PC-3 (cell line): ENCODE measurements at regions not wholly inside any gene's neighbourhood (a gene's known extent, or its start where the extent isn't known, plus 50 kb on each side); places are given as distances from the start of the nearest gene placed in this dataset.

Source experiments
- ATAC-seq: fragments of 200-7000 bp; cut with Tn5 transposase; 2 replicates; pipeline ENCODE4 v1.9.1; 2020; ENCODE audit warnings: mild to moderate bottlenecking, moderate library complexity
- BruUV-seq: library from RNA; stranded (reverse); fragments of 400-500 nt; replicated peaks from 2 replicates; lab custom pipeline; 2021; lab: Mats Ljungman, UMichigan
- CTCF ChIA-PET: fragments of 300-600 bp; sonication (Branson Sonifier 250); formaldehyde crosslinking; loops from one replicate; lab custom pipeline; 2022; ENCODE audit warnings: antibody characterized with exemption; lab: Charles Lee
- POLR2A ChIA-PET: fragments of 300-600 bp; sonication (Branson Sonifier 250); formaldehyde crosslinking; loops from one replicate; lab custom pipeline; 2022; ENCODE audit warnings: antibody characterized with exemption; ENCODE audit not compliant: unreplicated experiment; lab: Charles Lee
- DNase-seq: peaks from one replicate; pipeline ENCODE4 v3.0.0-alpha.2; 2015
- H2AFZ ChIP-seq: fragments of 300-600 bp; sonication (generic); 2 replicates; pipeline ENCODE4 v1.6.0; 2016; ENCODE audit warnings: antibody characterized with exemption, low read length
- H3F3A ChIP-seq: fragments of 300-600 bp; sonication (generic); one replicate; pipeline ENCODE4 v1.6.0; 2017; ENCODE audit warnings: antibody characterized with exemption, low read length, control low read depth, mild to moderate bottlenecking; ENCODE audit not compliant: unreplicated experiment
- H3K27ac ChIP-seq: fragments of 300-600 bp; sonication (generic); 2 replicates; pipeline ENCODE4 v1.5.1; 2016; ENCODE audit warnings: mild to moderate bottlenecking, low read length
- H3K27me3 ChIP-seq: fragments of 300-600 bp; sonication (generic); 2 replicates; pipeline ENCODE4 v1.6.1; 2016; ENCODE audit warnings: low read length, mixed read lengths
- H3K36me3 ChIP-seq: fragments of 300-600 bp; sonication (generic); 2 replicates; pipeline ENCODE4 v1.6.1; 2016; ENCODE audit warnings: low read depth, mixed run types, low read length, mixed read lengths
- H3K4me1 ChIP-seq: fragments of 300-600 bp; sonication (generic); 2 replicates; pipeline ENCODE4 v1.5.1; 2016; ENCODE audit warnings: low read length; ENCODE audit not compliant: insufficient read depth
- H3K4me2 ChIP-seq: fragments of 300-600 bp; sonication (generic); 2 replicates; pipeline ENCODE4 v1.6.0; 2016; ENCODE audit warnings: low read length
- H3K4me3 ChIP-seq: fragments of 300-600 bp; sonication (generic); 2 replicates; pipeline ENCODE4 v1.5.1; 2016; ENCODE audit warnings: mild to moderate bottlenecking, low read length, mixed read lengths
- H3K79me2 ChIP-seq: fragments of 300-600 bp; sonication (generic); 2 replicates; pipeline ENCODE4 v1.6.1; 2017; ENCODE audit warnings: low read length, mixed read lengths
- H3K9ac ChIP-seq: fragments of 300-600 bp; sonication (generic); 2 replicates; pipeline ENCODE4 v1.6.0; 2016; ENCODE audit warnings: mild to moderate bottlenecking, low read length
- H3K9me2 ChIP-seq: fragments of 300-600 bp; sonication (generic); replicated peaks from 2 replicates; pipeline ENCODE4 v1.6.1; 2016; ENCODE audit warnings: mixed run types, low read length, mixed read lengths
- H3K9me3 ChIP-seq: fragments of 300-600 bp; sonication (generic); 2 replicates; pipeline ENCODE4 v1.6.1; 2016; ENCODE audit warnings: low read length, mixed read lengths
- H4K20me1 ChIP-seq: fragments of 300-600 bp; sonication (generic); 2 replicates; pipeline ENCODE4 v1.6.1; 2016; ENCODE audit warnings: low read length, mixed read lengths
- CTCF ChIP-seq: fragments of 300-600 bp; sonication (generic); conservative IDR thresholded peaks from 2 replicates; pipeline ENCODE4 v1.5.1; 2017; ENCODE audit warnings: antibody characterized with exemption, low read depth, mild to moderate bottlenecking, low read length
- EZH2 ChIP-seq: fragments of 300-600 bp; sonication (generic); IDR thresholded peaks from one replicate; pipeline ENCODE4 v1.6.1; 2017; ENCODE audit warnings: antibody characterized with exemption, mild to moderate bottlenecking, low read length; ENCODE audit not compliant: unreplicated experiment
- EZH2phosphoT487 ChIP-seq: fragments of 300-600 bp; sonication (generic); IDR thresholded peaks from 2 replicates; pipeline ENCODE4 v1.6.1; 2018; ENCODE audit warnings: mild to moderate bottlenecking, antibody characterized with exemption, low read length, borderline replicate concordance
- intact Hi-C: fragments of 100-400 bp; cut with micrococcal nuclease; formaldehyde crosslinking; loops from 2 replicates; pipeline ENCODE4 v1.9.0; 2023

GRCh38 chr5:67400752-67401151 lies 204.2 kb upstream of the CD180 start:
- CTCF ChIA-PET, result no interaction called here

GRCh38 chr5:67395790-67396418 lies 199.3 kb upstream of the CD180 start:
- no TSS peak for BruUV-seq
- Histone ChIP-seq H3K4me3 (no peak overlapping the region), H3K27ac (no peak overlapping the region), H3K9me2 (no peaks in the 10 kb centered on the region), H3K79me2 (no peaks in the 10 kb centered on the region), H3K27me3 (no peaks in the 10 kb centered on the region), H3K4me2 (no peak overlapping the region), H3F3A (no peaks in the 10 kb centered on the region), H4K20me1 (no peaks in the 10 kb centered on the region), H3K9me3 (no peaks in the 10 kb centered on the region), H3K4me1 (no peaks in the 10 kb centered on the region), H3K9ac (no peak overlapping the region), H2AFZ (no peak overlapping the region), H3K36me3 (no peaks in the 10 kb centered on the region)
- ChIA-PET POLR2A (no interaction called here), CTCF (no interaction called here)
- DNase-seq, result no peak
- intact Hi-C loops, result no loop called here
- TF ChIP-seq EZH2 (no peak), CTCF (no peak), EZH2phosphoT487 (no peak)
- no peak for ATAC-seq

More at GRCh38 chr5:67400752-67401151, 204.2 kb upstream of the CD180 start:
- Histone ChIP-seq H3K4me3 (no peak overlapping the region), H4K20me1 (no peaks in the 10 kb centered on the region), H3F3A (no peaks in the 10 kb centered on the region), H3K27ac (no peak overlapping the region), H3K9me2 (no peaks in the 10 kb centered on the region), H2AFZ (no peak overlapping the region), H3K9me3 (no peaks in the 10 kb centered on the region), H3K79me2 (no peaks in the 10 kb centered on the region), H3K27me3 (no peaks in the 10 kb centered on the region), H3K9ac (no peak overlapping the region), H3K4me1 (peaks cover 9% of the 10 kb centered on the region; the same call in 1 of the 2 replicates), H3K4me2 (no peak overlapping the region), H3K36me3 (no peaks in the 10 kb centered on the region)
- intact Hi-C loops, result no loop called here
- BruUV-seq, result no TSS peak
- ATAC-seq, result no peak
- no peak for DNase-seq
- POLR2A ChIA-PET, result no interaction called here
- TF ChIP-seq EZH2phosphoT487, result no peak
- no peak for TF ChIP-seq CTCF
- no peak for TF ChIP-seq EZH2

GRCh38 chr5:67393211-67393610 lies 196.6 kb upstream of the CD180 start:
- intact Hi-C loops, result no loop called here
- no peak for ATAC-seq

More at GRCh38 chr5:67393211-67393610, 196.6 kb upstream of the CD180 start:
- Histone ChIP-seq H3K27me3 (no peaks in the 10 kb centered on the region), H3K36me3 (no peaks in the 10 kb centered on the region), H3K79me2 (no peaks in the 10 kb centered on the region), H3K9ac (no peak overlapping the region), H3K4me1 (no peaks in the 10 kb centered on the region), H3K4me2 (no peak overlapping the region), H3K9me2 (no peaks in the 10 kb centered on the region), H3K27ac (no peak overlapping the region), H2AFZ (no peak overlapping the region), H3F3A (no peaks in the 10 kb centered on the region), H3K4me3 (no peak overlapping the region), H3K9me3 (no peaks in the 10 kb centered on the region), H4K20me1 (no peaks in the 10 kb centered on the region)
- ChIA-PET CTCF (no interaction called here), POLR2A (no interaction called here)
- no peak for TF ChIP-seq CTCF
- TF ChIP-seq EZH2, result no peak
- TF ChIP-seq EZH2phosphoT487, result no peak
- no TSS peak for BruUV-seq
- DNase-seq, result no peak
